SK-N-SH treated with all-trans-retinoic acid at 6 μM for 48 hours (cell line): ENCODE measurements at regions not wholly inside any gene's neighbourhood (a gene's known extent, or its start where the extent isn't known, plus 50 kb on each side); places are given as distances from the start of the nearest gene placed in this dataset.

Experiments used
- ATAC-seq: fragments of 200-7000 bp; cut with Tn5 transposase; 3 replicates; pipeline ENCODE4 v1.9.1; 2020; ENCODE audit warnings: mild to moderate bottlenecking, moderate library complexity
- ARNTL ChIP-seq: fragments of 450-650 bp; formaldehyde crosslinking; IDR thresholded peaks from 2 replicates; pipeline ENCODE4 v1.5.0; 2020; ENCODE audit warnings: low read depth, mild to moderate bottlenecking, moderate library complexity, borderline replicate concordance
- BACH2 ChIP-seq: fragments of 250-450 bp; sonication (Bioruptor Pico); IDR thresholded peaks from 2 replicates; pipeline ENCODE4 v1.9.0; 2021; ENCODE audit warnings: mild to moderate bottlenecking, borderline replicate concordance
- CSDC2 ChIP-seq: fragments of 250-450 bp; sonication (Bioruptor Pico); IDR thresholded peaks from 2 replicates; pipeline ENCODE4 v1.5.0; 2020; ENCODE audit warnings: mild to moderate bottlenecking, moderate library complexity
- ESRRG ChIP-seq: fragments of 250-450 bp; sonication (Bioruptor Pico); IDR thresholded peaks from 2 replicates; pipeline ENCODE4 v1.6.1; 2021; ENCODE audit warnings: mild to moderate bottlenecking
- GLIS3 ChIP-seq: fragments of 250-450 bp; sonication (Bioruptor Pico); IDR thresholded peaks from 2 replicates; pipeline ENCODE4 v1.5.0; 2020; ENCODE audit warnings: mild to moderate bottlenecking, moderate library complexity
- ISL1 ChIP-seq: fragments of 250-450 bp; sonication (Bioruptor Pico); IDR thresholded peaks from 2 replicates; pipeline ENCODE4 v2.1.2; 2022; ENCODE audit warnings: mild to moderate bottlenecking, moderate library complexity
- OSR1 ChIP-seq: fragments of 250-450 bp; sonication (Bioruptor Pico); IDR thresholded peaks from 2 replicates; pipeline ENCODE4 v1.8.0; 2022; ENCODE audit warnings: moderate library complexity, mild to moderate bottlenecking, inconsistent platforms
- RARB ChIP-seq: fragments of 250-450 bp; sonication (Bioruptor Pico); IDR thresholded peaks from 2 replicates; pipeline ENCODE4 v1.8.0; 2021; ENCODE audit warnings: mild to moderate bottlenecking, moderate library complexity
- SNAI2 ChIP-seq: fragments of 250-450 bp; sonication (Bioruptor Pico); IDR thresholded peaks from 2 replicates; pipeline ENCODE4 v1.5.0; 2020; ENCODE audit warnings: mild to moderate bottlenecking, moderate library complexity
- TCF4 ChIP-seq: fragments of 250-450 bp; sonication (Bioruptor Pico); IDR thresholded peaks from 2 replicates; pipeline ENCODE4 v1.8.0; 2021; ENCODE audit warnings: mild to moderate bottlenecking, moderate library complexity, borderline replicate concordance
- TOX ChIP-seq: fragments of 250-450 bp; sonication (Bioruptor Pico); IDR thresholded peaks from 2 replicates; pipeline ENCODE4 v1.8.0; 2021; ENCODE audit warnings: mild to moderate bottlenecking, moderate library complexity, borderline replicate concordance
- ZC3H10 ChIP-seq: fragments of 250-450 bp; sonication (Bioruptor Pico); IDR thresholded peaks from 2 replicates; pipeline ENCODE4 v1.5.1; 2021; ENCODE audit warnings: mild to moderate bottlenecking, moderate library complexity
- ZFP3 ChIP-seq: fragments of 250-450 bp; sonication (Bioruptor Pico); IDR thresholded peaks from 2 replicates; pipeline ENCODE4 v1.5.0; 2020; ENCODE audit warnings: mild to moderate bottlenecking, moderate library complexity
- ZFP30 ChIP-seq: fragments of 450-650 bp; formaldehyde crosslinking; IDR thresholded peaks from 2 replicates; pipeline ENCODE4 v1.5.0; 2022; ENCODE audit warnings: mild to moderate bottlenecking, moderate library complexity
- ZNF565 ChIP-seq: fragments of 450-650 bp; formaldehyde crosslinking; conservative IDR thresholded peaks from 2 replicates; pipeline ENCODE4 v1.5.0; 2020; ENCODE audit warnings: low read depth, mild to moderate bottlenecking, moderate library complexity
- ZNF70 ChIP-seq: fragments of 450-650 bp; formaldehyde crosslinking; IDR thresholded peaks from 2 replicates; pipeline ENCODE4 v1.5.0; 2020; ENCODE audit warnings: mild to moderate bottlenecking, moderate library complexity
- ZNF8 ChIP-seq: fragments of 450-650 bp; formaldehyde crosslinking; IDR thresholded peaks from 2 replicates; pipeline ENCODE4 v1.5.0; 2020; ENCODE audit warnings: mild to moderate bottlenecking, moderate library complexity
- TF ChIP-seq, protein P1 (sequence below): fragments of 250-450 bp; sonication (Bioruptor Pico); IDR thresholded peaks from 2 replicates; pipeline ENCODE4 v1.8.0; 2021; ENCODE audit warnings: low read depth, mild to moderate bottlenecking, moderate library complexity, borderline replicate concordance
- TF ChIP-seq, protein P2 (sequence below): fragments of 250-450 bp; sonication (Bioruptor Pico); IDR thresholded peaks from 2 replicates; pipeline ENCODE4 v1.8.0; 2020; ENCODE audit warnings: mild to moderate bottlenecking, moderate library complexity, borderline replicate concordance
- TF ChIP-seq, protein P3 (sequence below): fragments of 250-450 bp; sonication (Bioruptor Pico); IDR thresholded peaks from 2 replicates; pipeline ENCODE4 v1.5.1; 2020; ENCODE audit warnings: low read depth, mild to moderate bottlenecking, moderate library complexity
- TF ChIP-seq, protein P4 (sequence below): fragments of 250-450 bp; sonication (Bioruptor Pico); IDR thresholded peaks from 2 replicates; pipeline ENCODE4 v1.5.1; 2021; ENCODE audit warnings: mild to moderate bottlenecking, moderate library complexity

DNA sequence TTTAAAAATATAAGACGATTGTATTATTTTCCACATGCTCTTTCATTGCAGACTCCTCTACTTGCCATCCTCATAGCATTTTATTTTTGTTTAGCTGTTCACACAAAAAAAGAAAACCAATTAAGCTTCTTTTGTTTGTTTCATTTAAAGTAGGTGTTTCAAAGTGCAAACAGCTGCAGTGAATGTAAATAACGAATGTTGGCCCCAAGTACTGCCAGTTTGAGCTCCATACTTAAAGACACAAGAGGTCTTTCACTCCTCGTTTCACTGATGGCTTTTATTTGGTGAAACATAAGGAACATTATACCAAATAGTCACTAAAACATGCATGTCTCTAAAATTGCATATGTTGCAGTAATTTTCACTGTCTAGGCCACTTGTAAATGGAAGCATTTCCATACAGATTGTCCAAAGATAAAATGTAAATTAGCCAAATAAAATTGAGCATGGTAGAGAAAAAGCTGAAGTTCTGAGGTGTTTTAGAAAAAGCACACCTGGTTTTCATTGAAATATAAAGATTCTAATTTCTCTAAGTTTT lies 253.4 kb downstream of the TMX3 start:
- TF ChIP-seq ZNF565 (CRISPR knock-in tag) (no peak), ZFP3 (CRISPR knock-in tag) (no peak), RARB (CRISPR knock-in tag) (no peak), GLIS3 (CRISPR knock-in tag) (no peak), ZNF8 (CRISPR knock-in tag) (no peak), TOX (CRISPR knock-in tag) (no peak), TCF4 (CRISPR knock-in tag) (no peak)
- TF ChIP-seq, protein P1, sequence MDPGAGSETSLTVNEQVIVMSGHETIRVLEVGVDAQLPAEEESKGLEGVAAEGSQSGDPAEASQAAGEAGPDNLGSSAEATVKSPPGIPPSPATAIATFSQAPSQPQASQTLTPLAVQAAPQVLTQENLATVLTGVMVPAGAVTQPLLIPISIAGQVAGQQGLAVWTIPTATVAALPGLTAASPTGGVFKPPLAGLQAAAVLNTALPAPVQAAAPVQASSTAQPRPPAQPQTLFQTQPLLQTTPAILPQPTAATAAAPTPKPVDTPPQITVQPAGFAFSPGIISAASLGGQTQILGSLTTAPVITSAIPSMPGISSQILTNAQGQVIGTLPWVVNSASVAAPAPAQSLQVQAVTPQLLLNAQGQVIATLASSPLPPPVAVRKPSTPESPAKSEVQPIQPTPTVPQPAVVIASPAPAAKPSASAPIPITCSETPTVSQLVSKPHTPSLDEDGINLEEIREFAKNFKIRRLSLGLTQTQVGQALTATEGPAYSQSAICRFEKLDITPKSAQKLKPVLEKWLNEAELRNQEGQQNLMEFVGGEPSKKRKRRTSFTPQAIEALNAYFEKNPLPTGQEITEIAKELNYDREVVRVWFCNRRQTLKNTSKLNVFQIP (CRISPR knock-in tag): no peak
- TF ChIP-seq, protein P2, sequence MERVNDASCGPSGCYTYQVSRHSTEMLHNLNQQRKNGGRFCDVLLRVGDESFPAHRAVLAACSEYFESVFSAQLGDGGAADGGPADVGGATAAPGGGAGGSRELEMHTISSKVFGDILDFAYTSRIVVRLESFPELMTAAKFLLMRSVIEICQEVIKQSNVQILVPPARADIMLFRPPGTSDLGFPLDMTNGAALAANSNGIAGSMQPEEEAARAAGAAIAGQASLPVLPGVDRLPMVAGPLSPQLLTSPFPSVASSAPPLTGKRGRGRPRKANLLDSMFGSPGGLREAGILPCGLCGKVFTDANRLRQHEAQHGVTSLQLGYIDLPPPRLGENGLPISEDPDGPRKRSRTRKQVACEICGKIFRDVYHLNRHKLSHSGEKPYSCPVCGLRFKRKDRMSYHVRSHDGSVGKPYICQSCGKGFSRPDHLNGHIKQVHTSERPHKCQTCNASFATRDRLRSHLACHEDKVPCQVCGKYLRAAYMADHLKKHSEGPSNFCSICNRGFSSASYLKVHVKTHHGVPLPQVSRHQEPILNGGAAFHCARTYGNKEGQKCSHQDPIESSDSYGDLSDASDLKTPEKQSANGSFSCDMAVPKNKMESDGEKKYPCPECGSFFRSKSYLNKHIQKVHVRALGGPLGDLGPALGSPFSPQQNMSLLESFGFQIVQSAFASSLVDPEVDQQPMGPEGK: no peak
- TF ChIP-seq, protein P3, sequence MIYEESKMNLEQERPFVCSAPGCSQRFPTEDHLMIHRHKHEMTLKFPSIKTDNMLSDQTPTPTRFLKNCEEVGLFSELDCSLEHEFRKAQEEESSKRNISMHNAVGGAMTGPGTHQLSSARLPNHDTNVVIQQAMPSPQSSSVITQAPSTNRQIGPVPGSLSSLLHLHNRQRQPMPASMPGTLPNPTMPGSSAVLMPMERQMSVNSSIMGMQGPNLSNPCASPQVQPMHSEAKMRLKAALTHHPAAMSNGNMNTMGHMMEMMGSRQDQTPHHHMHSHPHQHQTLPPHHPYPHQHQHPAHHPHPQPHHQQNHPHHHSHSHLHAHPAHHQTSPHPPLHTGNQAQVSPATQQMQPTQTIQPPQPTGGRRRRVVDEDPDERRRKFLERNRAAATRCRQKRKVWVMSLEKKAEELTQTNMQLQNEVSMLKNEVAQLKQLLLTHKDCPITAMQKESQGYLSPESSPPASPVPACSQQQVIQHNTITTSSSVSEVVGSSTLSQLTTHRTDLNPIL (CRISPR knock-in tag): no peak
- ATAC-seq: no peak

- TF ChIP-seq, protein P3 (CRISPR knock-in tag): no peak
- TF ChIP-seq ISL1 (CRISPR knock-in tag) (no peak), ZC3H10 (CRISPR knock-in tag) (no peak), ZNF565 (CRISPR knock-in tag) (no peak), SNAI2 (CRISPR knock-in tag) (no peak), ZFP30 (CRISPR knock-in tag) (no peak), BACH2 (CRISPR knock-in tag) (no peak), OSR1 (CRISPR knock-in tag) (no peak)
- TF ChIP-seq, protein P1 (CRISPR knock-in tag): no peak
- TF ChIP-seq, protein P2: no peak
- TF ChIP-seq, protein P4, sequence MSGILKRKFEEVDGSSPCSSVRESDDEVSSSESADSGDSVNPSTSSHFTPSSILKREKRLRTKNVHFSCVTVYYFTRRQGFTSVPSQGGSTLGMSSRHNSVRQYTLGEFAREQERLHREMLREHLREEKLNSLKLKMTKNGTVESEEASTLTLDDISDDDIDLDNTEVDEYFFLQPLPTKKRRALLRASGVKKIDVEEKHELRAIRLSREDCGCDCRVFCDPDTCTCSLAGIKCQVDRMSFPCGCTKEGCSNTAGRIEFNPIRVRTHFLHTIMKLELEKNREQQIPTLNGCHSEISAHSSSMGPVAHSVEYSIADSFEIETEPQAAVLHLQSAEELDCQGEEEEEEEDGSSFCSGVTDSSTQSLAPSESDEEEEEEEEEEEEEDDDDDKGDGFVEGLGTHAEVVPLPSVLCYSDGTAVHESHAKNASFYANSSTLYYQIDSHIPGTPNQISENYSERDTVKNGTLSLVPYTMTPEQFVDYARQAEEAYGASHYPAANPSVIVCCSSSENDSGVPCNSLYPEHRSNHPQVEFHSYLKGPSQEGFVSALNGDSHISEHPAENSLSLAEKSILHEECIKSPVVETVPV (CRISPR knock-in tag): no peak
- no peak for ATAC-seq
These were observed 254.9 kb downstream of the TMX3 start for GRCh38 chr18:68459968-68460367.

- ATAC-seq: no peak
- TF ChIP-seq BACH2 (CRISPR knock-in tag) (no peak), ZNF8 (CRISPR knock-in tag) (no peak), ESRRG (CRISPR knock-in tag) (no peak), ZFP30 (CRISPR knock-in tag) (no peak), ZNF565 (CRISPR knock-in tag) (no peak), ARNTL (CRISPR knock-in tag) (no peak), OSR1 (CRISPR knock-in tag) (no peak), RARB (CRISPR knock-in tag) (no peak), ZNF70 (CRISPR knock-in tag) (no peak), CSDC2 (CRISPR knock-in tag) (no peak), TOX (CRISPR knock-in tag) (no peak)
- TF ChIP-seq, protein P3 (CRISPR knock-in tag): no peak
- TF ChIP-seq, protein P2: no peak
These were observed 257.9 kb downstream of the TMX3 start for GRCh38 chr18:68456985-68457384.
